CD4-positive, alpha-beta T cell (primary cell): ENCODE measurements at regions not wholly inside any gene's neighbourhood (a gene's known extent, or its start where the extent isn't known, plus 50 kb on each side); places are given as distances from the start of the nearest gene placed in this dataset.

Source experiments
- ATAC-seq: fragments of 200-7000 bp; cut with Tn5 transposase; one replicate; pipeline ENCODE4 v1.10.0; 2022; ENCODE audit warnings: mild to moderate bottlenecking; ENCODE audit not compliant: poor library complexity
- CTCF ChIA-PET: fragments of 350-600 bp; sonication (Branson Sonifier 250); formaldehyde crosslinking; loops from one replicate; lab custom pipeline; 2021; ENCODE audit warnings: antibody characterized with exemption, inconsistent platforms; lab: Charles Lee
- POLR2A ChIA-PET: fragments of 350-600 bp; sonication (Branson Sonifier 250); formaldehyde crosslinking; loops from one replicate; lab custom pipeline; 2021; ENCODE audit warnings: antibody characterized with exemption, inconsistent platforms; lab: Charles Lee
- DNase-seq, 14 experiments: peaks; one replicate each; pipeline ENCODE4 v3.0.0-alpha.2; 2013 to 2020; ENCODE audit warnings: mixed read lengths in 2 of 14
- H3K27ac ChIP-seq, 2 donors: one replicate each; pipeline versions ENCODE4 v1.5.1 to v1.7.0; 2013; ENCODE audit warnings: low read length in 2 of 2, low read depth in 1 of 2, mild to moderate bottlenecking in 1 of 2
- H3K27me3 ChIP-seq, 2 experiments: 1 replicate in 1 of 2; 2 replicates in 1 of 2; pipeline versions ENCODE4 v1.6.1 to v1.7.0; 2013; ENCODE audit warnings: low read length in 2 of 2, control low read depth in 1 of 2, mild to moderate bottlenecking in 1 of 2, moderate library complexity in 1 of 2; ENCODE audit not compliant: insufficient read depth in 2 of 2, control insufficient read depth in 1 of 2
- H3K36me3 ChIP-seq: one replicate; pipeline ENCODE4 v1.6.1; 2013; ENCODE audit warnings: low read length, control low read depth; ENCODE audit not compliant: insufficient read depth
- H3K4me1 ChIP-seq: one replicate; pipeline ENCODE4 v1.6.1; 2013; ENCODE audit warnings: low read length, control low read depth; ENCODE audit not compliant: insufficient read depth
- H3K4me3 ChIP-seq: one replicate; pipeline ENCODE4 v1.5.1; 2013; ENCODE audit warnings: mild to moderate bottlenecking, low read length, moderate library complexity
- H3K9me3 ChIP-seq, 2 experiments: 1 replicate in 1 of 2; 2 replicates in 1 of 2; pipeline versions ENCODE4 v1.6.1 to v1.7.0; 2013; ENCODE audit warnings: low read length in 2 of 2, mild to moderate bottlenecking in 2 of 2, control low read depth in 1 of 2, moderate library complexity in 1 of 2; ENCODE audit not compliant: control insufficient read depth in 1 of 2, insufficient read depth in 1 of 2
- H3K27ac Mint-ChIP-seq: one replicate; pipeline ENCODE4 v1.8.0; 2020; ENCODE audit warnings: mixed read lengths
- H3K27me3 Mint-ChIP-seq: one replicate; pipeline ENCODE4 v1.8.0; 2021; ENCODE audit warnings: mixed read lengths
- H3K36me3 Mint-ChIP-seq: one replicate; pipeline ENCODE4 v1.8.0; 2021; ENCODE audit warnings: low read depth, mixed read lengths
- H3K4me1 Mint-ChIP-seq: one replicate; pipeline ENCODE4 v1.8.0; 2021; ENCODE audit warnings: low read depth, mixed read lengths
- H3K4me3 Mint-ChIP-seq: one replicate; pipeline ENCODE4 v1.8.0; 2020; ENCODE audit warnings: mild to moderate bottlenecking, mixed read lengths
- H3K9me3 Mint-ChIP-seq: one replicate; pipeline ENCODE4 v1.8.0; 2020; ENCODE audit warnings: mixed read lengths
- CTCF ChIP-seq: fragments of 200-600 bp; IDR thresholded peaks from one replicate; pipeline ENCODE4 v1.8.0; 2022; ENCODE audit warnings: antibody characterized with exemption, mild to moderate bottlenecking
- intact Hi-C, 2 experiments: fragments of 100-400 bp; cut with DNase I in 1 of 2; cut with micrococcal nuclease in 1 of 2; formaldehyde crosslinking; loops; one replicate each; pipeline versions ENCODE4 v1.15.1 to v1.9.0; 2023 to 2025; cut with DNase I, micrococcal nuclease

GRCh38 chr7:113247198-113247597 lies 128.8 kb upstream of the SMIM30 start:
- Mint-ChIP-seq H3K4me3 (no peak overlapping the region), H3K4me1 (no peaks in the 10 kb centered on the region), H3K9me3 (peaks cover 9% of the 10 kb centered on the region), H3K27me3 (no peaks in the 10 kb centered on the region), H3K36me3 (no peaks in the 10 kb centered on the region), H3K27ac (no peak overlapping the region)
- ChIA-PET CTCF (no interaction called here), POLR2A (no interaction called here)
- intact Hi-C loops, result no loop called here
- no peak overlapping the region for H3K4me3 ChIP-seq
- H3K4me1 ChIP-seq, result no peaks in the 10 kb centered on the region
- no peak for TF ChIP-seq CTCF
- no peaks in the 10 kb centered on the region for H3K9me3 ChIP-seq
- no peak overlapping the region for H3K27ac ChIP-seq
- DNase-seq (no peak), ATAC-seq (no peak)
- H3K27me3 ChIP-seq, result no peaks in the 10 kb centered on the region
- H3K36me3 ChIP-seq, result no peaks in the 10 kb centered on the region

GRCh38 chr7:113246738-113247137 lies 128.4 kb upstream of the SMIM30 start:
- H3K9me3 ChIP-seq, result no peaks in the 10 kb centered on the region
- no peak overlapping the region for H3K4me3 ChIP-seq
- no peaks in the 10 kb centered on the region for H3K27me3 Mint-ChIP-seq
- ChIA-PET POLR2A (no interaction called here), CTCF (no interaction called here)
- DNase-seq (no peak), ATAC-seq (no peak)
- intact Hi-C loops, result no loop called here
- H3K27ac ChIP-seq, result no peak overlapping the region
- TF ChIP-seq CTCF, result no peak
- H3K4me1 ChIP-seq, result no peaks in the 10 kb centered on the region
- no peak overlapping the region for H3K27ac Mint-ChIP-seq
- H3K36me3 ChIP-seq, result no peaks in the 10 kb centered on the region
- H3K4me1 Mint-ChIP-seq, result no peaks in the 10 kb centered on the region
- no peaks in the 10 kb centered on the region for H3K36me3 Mint-ChIP-seq
- H3K4me3 Mint-ChIP-seq, result no peak overlapping the region
- H3K27me3 ChIP-seq, result no peaks in the 10 kb centered on the region
- peaks cover 9% of the 10 kb centered on the region for H3K9me3 Mint-ChIP-seq

GRCh38 chr7:113232885-113233284 lies 114.5 kb upstream of the SMIM30 start:
- Mint-ChIP-seq H3K27ac (no peak overlapping the region), H3K27me3 (no peaks in the 10 kb centered on the region), H3K36me3 (no peaks in the 10 kb centered on the region), H3K9me3 (peaks cover 2% of the 10 kb centered on the region), H3K4me1 (no peaks in the 10 kb centered on the region), H3K4me3 (no peak overlapping the region)
- intact Hi-C loops, result no loop called here
- Histone ChIP-seq H3K27me3 (no peaks in the 10 kb centered on the region), H3K36me3 (no peaks in the 10 kb centered on the region), H3K27ac (no peak overlapping the region), H3K4me3 (no peak overlapping the region), H3K4me1 (no peaks in the 10 kb centered on the region), H3K9me3 (no peaks in the 10 kb centered on the region)
- POLR2A ChIA-PET, result no interaction called here
- ATAC-seq (no peak), DNase-seq (no peak)
- CTCF ChIA-PET, result no interaction called here
- TF ChIP-seq CTCF, result no peak
